PC-9 (cell line): ENCODE measurements at regions not wholly inside any gene's neighbourhood (a gene's known extent, or its start where the extent isn't known, plus 50 kb on each side); places are given as distances from the start of the nearest gene placed in this dataset.

Source experiments
- EZH2 ChIP-seq: fragments of 200-600 bp; sonication (generic); IDR thresholded peaks from 2 replicates; pipeline ENCODE4 v1.8.0; 2017; ENCODE audit warnings: antibody characterized with exemption, low read depth
- TF ChIP-seq, protein P1 (sequence below): fragments of 200-600 bp; sonication (generic); conservative IDR thresholded peaks from 2 replicates; pipeline ENCODE4 v1.6.1; 2017; ENCODE audit warnings: mixed run types, antibody characterized with exemption, mild to moderate bottlenecking, moderate library complexity

DNA sequence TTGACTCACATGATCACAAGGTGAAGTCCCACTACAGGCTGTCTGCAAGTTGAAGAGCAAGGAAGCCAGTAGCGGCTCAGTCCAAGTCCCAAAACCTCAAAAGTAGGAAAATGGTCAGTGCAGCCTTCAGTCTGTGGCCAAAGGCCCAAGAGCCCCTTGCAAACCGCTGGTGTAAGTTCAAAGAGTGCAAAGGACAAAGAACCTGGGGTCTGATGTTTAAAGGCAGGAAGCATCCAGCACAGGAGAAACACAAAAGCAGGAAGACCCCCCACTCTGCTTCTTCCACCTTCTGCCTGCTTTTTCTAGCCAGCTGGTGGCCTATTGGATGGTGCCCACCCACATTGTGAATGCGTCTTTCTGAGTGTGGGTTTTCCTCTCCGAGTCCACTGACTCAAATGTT lies 2222.6 kb downstream of the MRPL39 start:
- TF ChIP-seq EZH2, result no peak
- TF ChIP-seq, protein P1, sequence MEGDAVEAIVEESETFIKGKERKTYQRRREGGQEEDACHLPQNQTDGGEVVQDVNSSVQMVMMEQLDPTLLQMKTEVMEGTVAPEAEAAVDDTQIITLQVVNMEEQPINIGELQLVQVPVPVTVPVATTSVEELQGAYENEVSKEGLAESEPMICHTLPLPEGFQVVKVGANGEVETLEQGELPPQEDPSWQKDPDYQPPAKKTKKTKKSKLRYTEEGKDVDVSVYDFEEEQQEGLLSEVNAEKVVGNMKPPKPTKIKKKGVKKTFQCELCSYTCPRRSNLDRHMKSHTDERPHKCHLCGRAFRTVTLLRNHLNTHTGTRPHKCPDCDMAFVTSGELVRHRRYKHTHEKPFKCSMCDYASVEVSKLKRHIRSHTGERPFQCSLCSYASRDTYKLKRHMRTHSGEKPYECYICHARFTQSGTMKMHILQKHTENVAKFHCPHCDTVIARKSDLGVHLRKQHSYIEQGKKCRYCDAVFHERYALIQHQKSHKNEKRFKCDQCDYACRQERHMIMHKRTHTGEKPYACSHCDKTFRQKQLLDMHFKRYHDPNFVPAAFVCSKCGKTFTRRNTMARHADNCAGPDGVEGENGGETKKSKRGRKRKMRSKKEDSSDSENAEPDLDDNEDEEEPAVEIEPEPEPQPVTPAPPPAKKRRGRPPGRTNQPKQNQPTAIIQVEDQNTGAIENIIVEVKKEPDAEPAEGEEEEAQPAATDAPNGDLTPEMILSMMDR, result no peak
